GM21367 (cell line): ENCODE measurements at regions not wholly inside any gene's neighbourhood (a gene's known extent, or its start where the extent isn't known, plus 50 kb on each side); places are given as distances from the start of the nearest gene placed in this dataset.
"Not testable (repeated sequence)": the region's sequence is repeated elsewhere in the genome, so short reads cannot be mapped to it uniquely, and the experiment has no call there.

Source experiments
- ATAC-seq: cut with Tn5 transposase; IDR thresholded peaks from one replicate; pipeline ENCODE4 v1.9.1; 2021; ENCODE audit not compliant: unreplicated experiment

- ATAC-seq = no peak
Observed at GRCh38 chr2:62412347-62412742, 93.7 kb downstream of the TMEM17 start.

DNA sequence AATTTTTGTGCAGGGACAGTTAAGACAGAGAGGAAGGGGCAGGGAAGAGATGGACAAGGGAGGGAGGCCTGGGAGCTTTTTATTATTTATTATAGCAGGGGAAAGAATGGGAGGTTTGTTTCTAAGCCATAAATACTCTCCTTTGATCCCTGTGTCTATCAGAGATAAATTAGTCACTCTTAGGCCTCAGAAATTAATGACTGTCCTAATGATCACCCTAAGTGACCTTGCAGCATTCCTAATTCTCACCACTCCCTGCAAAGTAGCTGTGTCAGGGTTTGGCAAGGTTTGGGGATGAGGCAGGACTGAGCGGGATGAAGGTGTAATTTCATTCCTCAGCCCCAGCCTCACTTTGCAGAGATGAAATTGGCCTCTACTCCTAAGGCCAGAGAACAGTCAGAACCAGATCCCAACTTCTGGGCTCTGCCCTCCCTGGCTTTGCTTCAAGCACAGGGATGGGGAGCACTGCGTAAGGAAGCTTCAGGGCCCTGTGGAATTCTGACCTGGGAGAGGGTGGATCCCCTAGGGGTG lies 95.0 kb downstream of the TMEM17 start:
- ATAC-seq = no peak

DNA sequence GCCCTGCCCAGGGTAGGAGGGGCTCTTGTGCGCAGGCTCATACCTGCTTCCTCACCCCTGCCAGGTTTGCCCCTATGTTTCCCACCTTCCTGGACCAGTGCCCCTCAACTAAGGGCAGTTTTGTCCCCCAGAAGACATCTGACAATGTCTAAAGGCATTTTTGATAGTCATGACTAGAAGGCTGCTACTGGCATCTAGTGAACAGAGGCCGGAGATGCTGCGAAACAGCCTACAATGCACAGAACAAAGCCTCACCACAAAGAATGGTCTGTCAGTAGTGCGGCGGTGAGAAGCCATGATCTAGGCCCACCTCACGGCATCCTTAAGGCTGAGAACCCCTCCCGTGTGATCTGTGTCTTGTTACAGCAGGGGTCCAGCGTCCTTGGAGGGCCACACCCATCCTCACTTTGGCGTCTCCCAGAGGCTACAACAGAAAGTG lies 96.0 kb downstream of the TMEM17 start:
- ATAC-seq = no peak

- no peak for ATAC-seq
Observed at GRCh38 chr2:62409442-62409841, 96.6 kb downstream of the TMEM17 start.

- no peak for ATAC-seq
Observed at GRCh38 chr2:62408241-62408677, 97.7 kb downstream of the TMEM17 start.

DNA sequence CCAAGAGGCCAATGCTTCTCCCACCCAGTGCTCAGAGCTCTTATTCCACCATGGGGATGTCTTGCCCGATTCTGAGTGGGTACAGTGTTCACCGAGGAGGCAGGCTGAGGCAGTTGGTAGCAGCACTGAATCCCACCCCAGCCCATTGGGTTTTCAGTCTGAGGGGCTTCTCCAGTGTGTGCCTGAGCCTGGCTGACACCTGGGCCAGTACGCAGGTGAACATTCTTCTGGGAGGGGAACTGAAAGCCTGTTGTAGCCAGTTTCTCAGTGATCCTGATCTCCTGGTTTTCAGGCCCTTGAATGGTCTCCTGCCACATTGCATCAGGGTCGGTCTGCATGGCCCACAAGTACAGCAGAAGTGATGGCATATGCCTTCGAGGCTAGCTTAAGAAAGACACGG lies 98.2 kb downstream of the TMEM17 start:
- no peak for ATAC-seq

DNA sequence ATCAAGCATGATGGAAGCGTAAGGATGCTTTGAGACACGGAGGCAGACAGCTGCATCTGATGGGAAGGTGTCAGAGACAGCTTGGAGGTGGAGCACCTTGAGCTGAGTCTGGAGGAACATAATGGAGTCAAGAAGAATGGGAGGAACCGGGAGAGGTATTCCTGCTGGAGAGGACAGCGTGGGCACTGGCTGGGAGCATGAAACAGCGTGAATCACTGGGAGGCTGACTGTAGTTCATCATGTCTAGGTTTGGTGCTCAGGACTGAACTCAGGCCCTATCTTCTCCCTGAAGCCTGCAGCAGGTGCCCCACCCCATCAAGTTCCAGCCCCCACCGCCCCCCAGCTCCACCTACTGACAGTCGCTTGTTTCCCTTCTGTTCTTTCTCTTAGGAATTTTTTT lies 98.6 kb downstream of the TMEM17 start:
- no peak for ATAC-seq

DNA sequence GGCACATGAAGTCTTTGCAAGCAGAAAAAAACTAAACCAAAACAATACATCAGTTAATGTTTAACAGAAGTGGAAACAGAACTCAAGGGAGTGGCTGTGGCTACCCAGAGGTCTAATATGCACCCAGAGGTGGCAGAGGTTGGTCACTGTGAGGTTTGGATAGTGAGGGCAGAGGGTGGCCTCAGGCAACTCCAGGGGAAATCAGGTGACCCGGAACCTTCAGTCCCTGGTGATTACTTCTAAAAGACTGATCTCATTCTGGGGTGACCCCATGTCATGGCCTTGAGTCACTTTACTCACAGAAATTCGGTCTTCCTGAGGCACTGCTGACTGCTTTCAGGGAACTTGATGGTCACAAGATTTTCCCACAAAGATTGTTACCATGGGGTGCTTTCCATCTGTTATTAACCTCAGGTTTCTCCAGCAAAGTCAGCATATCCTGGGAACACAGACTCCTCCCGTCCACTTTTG lies 99.4 kb downstream of the TMEM17 start:
- no peak for ATAC-seq

DNA sequence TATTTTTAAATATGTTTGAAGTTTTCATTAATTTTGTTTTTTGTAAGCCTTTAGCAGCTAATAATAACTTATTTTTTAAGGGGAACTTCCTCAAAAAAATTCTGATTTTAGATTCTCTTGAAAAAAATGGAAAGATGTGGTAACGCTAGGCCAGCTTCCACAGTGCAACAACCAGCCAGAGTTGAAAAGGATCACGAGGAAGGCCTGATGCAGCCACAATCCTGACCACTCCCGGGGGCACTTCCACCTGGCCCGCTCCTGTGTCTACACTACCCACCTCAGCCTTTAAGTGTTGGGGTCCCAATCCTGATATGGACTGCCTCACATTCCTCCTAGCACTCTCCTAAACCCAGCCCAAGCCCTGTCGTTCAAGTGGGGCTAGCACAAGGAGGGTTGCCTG lies 101.1 kb downstream of the TMEM17 start:
- no peak for ATAC-seq

DNA sequence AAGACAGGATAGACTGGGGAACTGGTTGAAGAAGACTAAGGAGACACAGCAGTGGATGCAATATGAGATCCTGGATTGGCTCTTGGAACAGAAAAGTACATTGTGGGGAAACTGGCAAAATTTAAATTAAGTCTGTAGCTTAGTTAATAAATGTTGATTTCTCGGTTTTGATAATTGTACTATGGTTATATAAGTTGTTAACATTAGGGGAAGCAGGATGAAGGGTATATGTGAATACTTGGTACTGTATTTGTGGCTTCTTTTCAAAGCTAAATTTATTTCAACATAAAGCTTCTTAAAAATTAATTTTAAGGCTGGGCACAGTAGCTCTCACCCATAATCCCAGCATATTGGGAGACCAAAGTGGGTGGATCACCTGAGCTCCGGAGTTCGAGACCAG lies 103.8 kb downstream of the TMEM17 start:
- no peak for ATAC-seq

- no peak for ATAC-seq
Observed at GRCh38 chr2:62398356-62398755, 107.6 kb downstream of the TMEM17 start.

- no peak for ATAC-seq
Observed at GRCh38 chr2:62396880-62397279, 109.1 kb downstream of the TMEM17 start.

DNA sequence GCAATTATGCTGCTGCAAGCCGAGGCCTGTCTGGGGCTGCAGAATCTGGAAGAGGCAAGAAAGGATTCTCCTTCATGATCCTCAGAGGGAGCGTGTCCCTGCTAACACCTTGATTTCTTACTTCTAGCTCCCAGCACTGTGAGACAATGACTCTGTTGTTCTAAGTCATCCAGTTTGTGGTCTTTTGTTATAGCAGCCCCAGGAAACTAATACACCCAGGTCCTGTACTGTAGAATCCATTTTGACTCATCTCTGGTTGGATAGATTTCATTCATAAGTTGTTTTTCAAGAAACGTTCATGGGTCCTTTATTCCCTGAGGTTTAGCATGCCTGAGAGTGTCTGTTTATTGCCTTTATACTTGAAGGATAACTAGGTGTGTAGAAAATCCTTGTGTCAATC lies 112.7 kb downstream of the TMEM17 start:
- no peak for ATAC-seq

DNA sequence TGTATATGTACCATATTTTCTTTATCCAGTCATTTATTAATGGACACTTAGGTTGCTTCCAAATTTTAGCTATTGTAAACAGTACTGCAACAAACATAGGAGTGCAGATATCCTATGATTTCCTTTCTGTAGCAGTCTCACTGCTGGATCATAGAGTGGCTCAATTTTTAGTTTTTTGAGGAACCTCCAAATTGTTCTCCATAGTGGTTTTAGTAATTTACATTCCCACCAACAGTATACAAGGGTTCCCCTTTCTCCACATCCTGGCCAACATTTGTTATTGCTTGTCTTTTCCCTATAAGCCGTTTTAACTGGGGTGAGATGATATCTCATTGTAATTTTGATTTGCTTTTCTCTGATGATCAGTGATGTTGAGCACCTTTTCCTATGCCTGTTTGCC lies 114.3 kb downstream of the TMEM17 start:
- no peak for ATAC-seq

- ATAC-seq = not testable (repeated sequence)
Observed at GRCh38 chr2:62386378-62386777, 119.6 kb downstream of the TMEM17 start.

- ATAC-seq = no peak
Observed at GRCh38 chr2:62383846-62384245, 122.1 kb downstream of the TMEM17 start.

DNA sequence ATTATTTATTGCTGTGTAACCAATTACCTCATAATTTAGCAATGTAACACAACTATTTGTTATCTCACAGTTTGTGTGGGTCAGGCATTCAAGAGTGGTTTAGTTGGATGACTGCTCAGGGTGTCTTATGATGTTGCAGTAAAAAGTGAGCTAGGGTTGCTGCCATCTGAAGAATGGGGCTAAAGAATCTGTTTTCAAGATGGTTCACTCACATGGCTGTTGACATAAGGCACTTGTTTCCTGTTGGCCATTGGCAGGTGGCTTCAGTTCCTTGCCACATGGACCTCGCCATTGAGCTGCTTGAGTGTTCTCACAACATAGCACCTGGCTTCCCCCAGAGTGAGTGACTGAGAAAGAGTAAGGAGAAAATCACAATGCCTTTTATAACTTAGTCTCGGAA lies 123.2 kb downstream of the TMEM17 start:
- no peak for ATAC-seq

DNA sequence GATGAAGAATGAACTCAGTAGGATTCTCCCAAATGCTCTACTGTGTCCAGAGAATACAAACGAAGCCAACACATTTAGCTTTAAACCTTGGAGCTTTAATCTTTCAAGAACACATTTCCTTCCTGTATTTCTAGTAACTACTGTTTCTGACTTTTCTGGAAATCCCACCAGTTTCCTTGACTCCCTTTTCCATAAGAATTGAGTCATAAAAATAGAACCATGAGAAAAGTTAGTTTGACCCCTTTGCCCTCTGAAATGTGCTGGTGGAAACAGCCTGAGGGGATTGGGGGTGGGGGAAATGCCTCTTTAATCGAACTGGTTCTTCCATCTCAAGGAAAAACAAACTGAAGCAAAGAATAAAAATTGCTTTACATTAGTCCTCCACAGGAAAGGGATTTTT lies 123.9 kb downstream of the TMEM17 start:
- no peak for ATAC-seq

DNA sequence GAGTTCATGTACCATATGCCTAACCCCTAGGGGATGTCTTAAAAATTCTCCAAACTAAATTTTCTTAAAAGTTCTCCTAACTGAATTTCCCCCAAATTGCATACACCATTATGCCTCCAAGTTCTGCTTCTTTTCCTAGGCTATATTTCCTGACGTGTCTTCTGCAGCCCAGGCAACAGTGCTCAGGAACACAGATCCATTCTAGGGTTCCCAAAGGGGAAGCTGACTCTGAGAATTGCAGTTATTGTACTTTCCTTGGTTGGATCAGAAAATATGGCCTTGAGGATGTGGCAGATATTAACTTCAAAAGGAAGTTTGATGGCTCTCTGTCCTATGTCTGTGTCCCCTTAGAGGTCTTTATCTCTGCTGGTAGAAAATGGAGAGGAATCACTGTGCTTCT lies 124.3 kb downstream of the TMEM17 start:
- no peak for ATAC-seq

DNA sequence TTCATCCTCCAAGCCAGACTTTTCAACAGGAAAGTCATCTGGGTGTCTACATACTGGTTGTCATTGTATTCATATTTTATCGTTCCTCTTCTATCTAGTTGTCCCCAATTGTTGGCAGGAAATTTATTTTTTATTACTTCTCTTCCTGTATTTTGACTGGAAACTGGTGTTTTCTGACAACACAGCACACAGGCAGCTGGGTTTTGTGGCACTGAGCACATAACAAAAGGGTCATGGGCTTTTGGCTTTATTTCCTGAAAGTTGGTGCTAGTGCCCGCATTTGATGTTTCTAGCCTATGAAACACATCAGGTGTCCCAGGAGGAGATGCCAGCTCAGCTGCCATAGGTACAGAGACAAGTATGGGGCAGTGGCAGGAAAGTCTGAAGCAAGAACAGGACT lies 126.4 kb downstream of the TMEM17 start:
- no peak for ATAC-seq

DNA sequence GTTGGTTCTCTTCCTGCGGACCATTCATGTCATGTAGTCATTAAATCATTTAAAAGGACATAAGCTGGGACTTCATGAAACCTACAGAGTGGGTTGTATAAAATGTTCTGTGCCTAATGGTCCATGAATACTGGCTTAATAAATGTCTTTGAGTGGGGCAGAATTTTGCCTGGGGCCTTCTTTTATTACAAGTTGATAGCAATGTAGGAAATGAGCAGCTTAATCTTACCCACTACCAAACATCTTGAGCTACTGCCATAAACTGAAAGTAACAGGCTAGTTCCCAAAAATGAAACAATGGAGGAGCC lies 130.9 kb downstream of the TMEM17 start:
- ATAC-seq = no peak

GRCh38 chr2:62374301-62375112 lies 131.5 kb downstream of the TMEM17 start:
- ATAC-seq = no peak

DNA sequence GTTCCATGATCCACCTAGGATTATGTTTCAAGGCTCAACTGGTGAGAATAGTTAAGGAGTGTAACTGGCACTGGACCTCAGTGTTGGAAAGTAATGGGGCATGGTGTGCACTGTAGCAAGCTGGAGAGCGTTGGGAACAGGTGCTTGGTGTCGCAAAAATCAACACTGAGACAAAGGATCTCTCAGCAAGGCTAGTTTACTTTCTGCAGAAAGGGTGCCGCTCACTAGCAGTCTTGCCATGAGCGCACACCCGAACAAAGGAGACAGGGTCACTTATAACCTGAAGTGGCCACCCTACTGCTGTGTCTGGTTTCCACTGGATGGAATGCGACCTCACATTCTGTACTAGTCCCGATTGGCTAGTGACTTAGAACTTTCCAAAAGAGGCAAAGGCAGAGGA lies 133.2 kb downstream of the TMEM17 start:
- no peak for ATAC-seq
